T-helper 2 cell treated with Interferon-gamma antibody and Interleukin-4, amounts not matched to agents 5 μg/mL and 100 μg/mL, for 36 hours (primary cell): ENCODE measurements at regions not wholly inside any gene's neighbourhood (a gene's known extent, or its start where the extent isn't known, plus 50 kb on each side); places are given as distances from the start of the nearest gene placed in this dataset.
A peak's percentile ranks its signal among the peaks of the same experiment; 100 is the strongest.

ENCODE experiments used
- DNase-seq: peaks from one replicate; pipeline ENCODE4 v3.0.0; 2021; ENCODE audit warnings: low spot score
- H3K27ac Mint-ChIP-seq: one replicate; pipeline ENCODE4 v1.8.0; 2021; ENCODE audit warnings: mild to moderate bottlenecking, mixed read lengths
- H3K27me3 Mint-ChIP-seq: one replicate; pipeline ENCODE4 v1.8.0; 2021; ENCODE audit warnings: low read depth, mixed read lengths
- H3K36me3 Mint-ChIP-seq: one replicate; pipeline ENCODE4 v1.8.0; 2021; ENCODE audit warnings: low read depth, mixed read lengths
- H3K4me1 Mint-ChIP-seq: one replicate; pipeline ENCODE4 v1.8.0; 2021; ENCODE audit warnings: low read depth, mixed read lengths
- H3K4me3 Mint-ChIP-seq: one replicate; pipeline ENCODE4 v1.8.0; 2022; ENCODE audit warnings: mild to moderate bottlenecking, moderate library complexity, mixed read lengths
- H3K9me3 Mint-ChIP-seq: one replicate; pipeline ENCODE4 v1.8.0; 2021; ENCODE audit warnings: mixed read lengths

- no peak overlapping the region for H3K27ac Mint-ChIP-seq
- DNase-seq = no peak
- H3K27me3 Mint-ChIP-seq = peaks cover 59% of the 10 kb centered on the region
- peaks cover 5% of the 10 kb centered on the region for H3K4me1 Mint-ChIP-seq
- H3K4me3 Mint-ChIP-seq = no peak overlapping the region
- H3K9me3 Mint-ChIP-seq = no peaks in the 10 kb centered on the region
- no peaks in the 10 kb centered on the region for H3K36me3 Mint-ChIP-seq
Observed at GRCh38 chr2:120440521-120441350, 94.8 kb downstream of the INHBB start.

- DNase-seq = no peak
- Mint-ChIP-seq H3K9me3 (no peaks in the 10 kb centered on the region), H3K4me3 (no peak overlapping the region), H3K36me3 (no peaks in the 10 kb centered on the region), H3K27me3 (peaks cover 59% of the 10 kb centered on the region), H3K27ac (no peak overlapping the region), H3K4me1 (peaks cover 5% of the 10 kb centered on the region)
Observed at GRCh38 chr2:120441351-120441700, 95.4 kb downstream of the INHBB start.

- H3K4me3 Mint-ChIP-seq = peak overlapping the region; percentile 3
Observed at GRCh38 chr2:120441744-120442471, 96.0 kb downstream of the INHBB start.

GRCh38 chr2:120442541-120442922, 96.6 kb downstream of the INHBB start:
- H3K4me1 Mint-ChIP-seq = peaks cover 5% of the 10 kb centered on the region
- H3K9me3 Mint-ChIP-seq = no peaks in the 10 kb centered on the region
- H3K36me3 Mint-ChIP-seq = no peaks in the 10 kb centered on the region
- no peak overlapping the region for H3K27ac Mint-ChIP-seq
- DNase-seq = no peak
- H3K4me3 Mint-ChIP-seq = peak overlapping the region; percentile 49
- peaks cover 59% of the 10 kb centered on the region for H3K27me3 Mint-ChIP-seq

More at GRCh38 chr2:120441744-120442471, 96.0 kb downstream of the INHBB start:
- no peak overlapping the region for H3K27ac Mint-ChIP-seq
- peaks cover 5% of the 10 kb centered on the region for H3K4me1 Mint-ChIP-seq
- no peaks in the 10 kb centered on the region for H3K9me3 Mint-ChIP-seq
- peaks cover 59% of the 10 kb centered on the region for H3K27me3 Mint-ChIP-seq
- H3K36me3 Mint-ChIP-seq = no peaks in the 10 kb centered on the region
- DNase-seq = no peak

GRCh38 chr2:120442923-120443571, 97.1 kb downstream of the INHBB start:
- Mint-ChIP-seq H3K27me3 (peaks cover 59% of the 10 kb centered on the region), H3K36me3 (no peaks in the 10 kb centered on the region), H3K4me1 (peaks cover 5% of the 10 kb centered on the region), H3K27ac (no peak overlapping the region), H3K4me3 (peak overlapping the region; percentile 49), H3K9me3 (no peaks in the 10 kb centered on the region)
- peak; percentile 10 for DNase-seq

- no peak overlapping the region for H3K27ac Mint-ChIP-seq
- peaks cover 5% of the 10 kb centered on the region for H3K4me1 Mint-ChIP-seq
- H3K27me3 Mint-ChIP-seq = peaks cover 55% of the 10 kb centered on the region
- H3K36me3 Mint-ChIP-seq = no peaks in the 10 kb centered on the region
- H3K9me3 Mint-ChIP-seq = no peaks in the 10 kb centered on the region
- no peak overlapping the region for H3K4me3 Mint-ChIP-seq
- DNase-seq = no peak
Observed at GRCh38 chr2:120443946-120444345, 98.0 kb downstream of the INHBB start.

- Mint-ChIP-seq H3K4me3 (no peak overlapping the region), H3K4me1 (peaks cover 5% of the 10 kb centered on the region), H3K36me3 (no peaks in the 10 kb centered on the region), H3K9me3 (no peaks in the 10 kb centered on the region), H3K27ac (no peak overlapping the region), H3K27me3 (peaks cover 48% of the 10 kb centered on the region)
- no peak for DNase-seq
Observed at GRCh38 chr2:120444691-120445240, 98.8 kb downstream of the INHBB start.

GRCh38 chr2:120445449-120446143, 99.7 kb downstream of the INHBB start:
- Mint-ChIP-seq H3K27ac (no peak overlapping the region), H3K4me3 (no peak overlapping the region), H3K9me3 (no peaks in the 10 kb centered on the region), H3K36me3 (no peaks in the 10 kb centered on the region), H3K27me3 (peaks cover 41% of the 10 kb centered on the region), H3K4me1 (peaks cover 5% of the 10 kb centered on the region)
- no peak for DNase-seq

- no peak overlapping the region for H3K4me3 Mint-ChIP-seq
- no peaks in the 10 kb centered on the region for H3K36me3 Mint-ChIP-seq
- H3K27me3 Mint-ChIP-seq = peaks cover 32% of the 10 kb centered on the region
- DNase-seq = no peak
- H3K9me3 Mint-ChIP-seq = no peaks in the 10 kb centered on the region
- H3K27ac Mint-ChIP-seq = no peak overlapping the region
- H3K4me1 Mint-ChIP-seq = peaks cover 5% of the 10 kb centered on the region
Observed at GRCh38 chr2:120446236-120447126, 100.5 kb downstream of the INHBB start.

GRCh38 chr2:120447127-120447785, 101.3 kb downstream of the INHBB start:
- DNase-seq = no peak
- Mint-ChIP-seq H3K4me1 (peaks cover 2% of the 10 kb centered on the region), H3K27ac (no peak overlapping the region), H3K9me3 (no peaks in the 10 kb centered on the region), H3K27me3 (peaks cover 24% of the 10 kb centered on the region), H3K36me3 (no peaks in the 10 kb centered on the region), H3K4me3 (no peak overlapping the region)

- H3K27ac Mint-ChIP-seq = no peak overlapping the region
- H3K4me1 Mint-ChIP-seq = no peaks in the 10 kb centered on the region
- H3K36me3 Mint-ChIP-seq = no peaks in the 10 kb centered on the region
- peaks cover 15% of the 10 kb centered on the region for H3K27me3 Mint-ChIP-seq
- no peaks in the 10 kb centered on the region for H3K9me3 Mint-ChIP-seq
- H3K4me3 Mint-ChIP-seq = no peak overlapping the region
- DNase-seq = no peak
Observed at GRCh38 chr2:120448436-120448835, 102.5 kb downstream of the INHBB start.

GRCh38 chr2:120448961-120449810, 103.2 kb downstream of the INHBB start:
- Mint-ChIP-seq H3K36me3 (no peaks in the 10 kb centered on the region), H3K9me3 (no peaks in the 10 kb centered on the region), H3K4me3 (no peak overlapping the region), H3K27ac (no peak overlapping the region), H3K27me3 (peaks cover 7% of the 10 kb centered on the region), H3K4me1 (no peaks in the 10 kb centered on the region)
- DNase-seq = no peak
